GDM1 (cell line): ENCODE measurements at regions not wholly inside any gene's neighbourhood (a gene's known extent, or its start where the extent isn't known, plus 50 kb on each side); places are given as distances from the start of the nearest gene placed in this dataset.
A peak's percentile ranks its signal among the peaks of the same experiment; 100 is the strongest.

Experiments
- DNase-seq: peaks from one replicate; lab custom pipeline; 2025; lab: John Stamatoyannopoulos, UW

DNA sequence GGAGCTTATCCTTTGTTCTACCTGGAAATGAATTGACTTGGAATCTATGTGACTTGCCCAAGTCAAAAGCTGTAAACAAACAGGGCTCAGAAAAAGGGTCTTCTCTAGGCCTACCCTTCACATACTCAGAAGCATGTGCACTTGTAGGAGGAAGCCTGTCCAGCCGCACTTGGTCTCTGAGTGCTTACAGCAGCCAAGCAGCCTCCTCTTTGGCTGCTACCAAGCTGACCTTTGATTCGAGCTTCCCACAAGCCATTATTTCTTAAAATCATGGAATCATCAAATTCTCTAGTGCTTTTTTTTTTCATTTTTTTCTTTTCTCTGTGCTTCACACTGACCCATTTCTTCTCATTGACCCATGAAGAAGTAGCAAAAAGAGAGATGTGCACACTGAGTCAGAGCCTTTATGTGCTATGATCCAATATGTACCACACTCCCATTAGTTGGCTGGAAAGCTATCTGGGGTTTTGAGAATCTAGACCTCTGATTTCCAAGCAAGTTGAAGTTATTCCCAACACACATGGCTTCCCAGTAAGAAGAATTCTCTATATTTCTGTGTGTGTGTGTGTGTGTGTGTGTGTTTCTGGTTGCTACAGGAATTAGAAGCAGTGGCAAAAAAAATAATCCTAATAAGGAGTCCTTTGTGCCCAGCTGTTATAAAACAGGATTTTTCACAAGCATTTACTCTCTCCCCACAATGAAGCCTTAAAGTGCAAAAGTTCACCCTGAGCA lies 550.3 kb upstream of the TNP1 start:
- no peak for DNase-seq

DNA sequence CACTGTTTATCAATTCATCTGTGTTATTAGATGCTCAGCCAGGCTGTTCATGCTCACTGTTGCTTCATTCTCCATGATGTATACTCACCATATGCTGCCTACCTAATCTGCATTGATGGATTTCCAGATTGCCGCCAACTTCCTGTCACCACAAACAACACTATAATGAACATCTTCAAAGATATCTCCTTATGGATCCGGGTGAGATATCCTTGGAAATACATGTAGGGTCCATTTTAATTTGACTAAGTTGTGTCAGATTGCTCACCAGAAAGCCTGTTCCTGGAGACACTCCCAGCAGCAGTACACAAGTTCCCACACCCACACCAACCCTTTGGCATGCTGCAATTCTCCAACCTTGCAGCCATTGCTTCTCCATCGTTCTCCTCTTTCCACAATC lies 547.5 kb upstream of the TNP1 start:
- no peak for DNase-seq

DNA sequence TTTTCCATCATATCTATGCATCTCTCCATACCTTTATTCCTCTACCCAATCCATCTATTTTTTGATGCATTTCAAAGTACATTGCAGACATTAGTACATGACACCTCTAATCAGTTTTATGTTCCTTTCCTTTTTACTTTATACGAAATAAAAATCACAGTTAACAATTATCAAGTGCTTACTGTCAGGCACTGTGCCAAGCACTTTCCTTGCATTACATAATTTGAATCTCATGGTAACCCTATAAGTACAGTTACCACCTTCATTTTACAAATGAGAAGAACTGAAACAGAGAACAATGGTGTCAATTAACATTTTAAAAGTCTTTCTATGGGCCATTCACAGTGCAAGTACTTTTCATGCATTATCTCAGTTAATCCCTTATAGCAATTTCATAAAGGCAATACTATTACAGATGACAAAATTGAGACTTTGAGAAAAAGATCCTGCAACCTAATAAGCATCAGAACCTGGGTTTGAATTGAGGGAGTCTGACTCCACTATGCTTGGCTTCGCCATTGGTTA lies 544.4 kb upstream of the TNP1 start:
- no peak for DNase-seq

DNA sequence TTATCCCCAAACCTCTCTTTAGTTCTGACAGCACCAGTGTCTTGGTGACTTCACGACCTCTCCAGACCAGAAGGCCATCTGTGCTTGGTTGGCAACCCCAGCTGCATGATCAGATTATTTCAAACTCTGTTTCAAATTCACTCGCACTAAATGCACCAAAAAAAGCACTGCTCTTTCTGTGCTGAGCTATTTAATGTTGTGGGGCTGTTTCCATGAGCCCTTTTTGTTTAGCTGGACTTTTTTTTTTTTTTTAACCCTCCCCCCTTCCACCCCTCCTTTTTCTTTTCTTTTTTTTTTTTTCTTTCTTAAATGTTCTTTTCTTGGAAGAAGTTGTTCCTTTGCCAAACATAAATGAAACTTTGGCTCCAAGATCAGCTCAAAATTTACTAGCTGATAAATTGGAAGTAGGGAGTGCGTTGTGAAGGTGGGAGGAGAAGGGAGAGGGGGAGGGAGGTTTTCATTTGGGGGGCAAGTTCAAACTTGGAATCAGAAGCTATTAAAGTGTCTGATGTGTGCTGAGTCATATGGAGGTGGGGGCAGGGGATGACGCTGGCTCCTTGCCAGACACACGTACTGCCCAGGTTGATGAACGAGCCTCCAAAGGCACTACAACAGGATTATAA lies 543.0 kb upstream of the TNP1 start:
- no peak for DNase-seq

DNA sequence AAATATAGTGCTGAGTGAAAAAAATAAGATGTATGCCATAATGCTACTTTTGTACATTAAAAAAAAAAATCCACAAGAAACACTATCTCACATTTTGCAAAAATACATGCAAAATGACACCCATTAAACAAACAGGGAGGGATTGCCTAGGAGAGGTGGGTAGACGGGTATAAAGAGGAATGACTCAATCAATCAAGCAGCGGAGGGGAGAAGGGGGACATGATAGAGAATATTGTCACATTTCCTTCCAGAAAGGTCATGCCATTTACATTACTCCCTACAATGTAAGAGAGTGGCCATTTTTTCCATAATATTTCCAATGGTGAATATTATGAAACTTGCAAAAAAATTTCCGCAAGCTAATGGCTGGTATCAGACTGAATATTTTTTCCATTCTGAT lies 542.3 kb upstream of the TNP1 start:
- no peak for DNase-seq

DNA sequence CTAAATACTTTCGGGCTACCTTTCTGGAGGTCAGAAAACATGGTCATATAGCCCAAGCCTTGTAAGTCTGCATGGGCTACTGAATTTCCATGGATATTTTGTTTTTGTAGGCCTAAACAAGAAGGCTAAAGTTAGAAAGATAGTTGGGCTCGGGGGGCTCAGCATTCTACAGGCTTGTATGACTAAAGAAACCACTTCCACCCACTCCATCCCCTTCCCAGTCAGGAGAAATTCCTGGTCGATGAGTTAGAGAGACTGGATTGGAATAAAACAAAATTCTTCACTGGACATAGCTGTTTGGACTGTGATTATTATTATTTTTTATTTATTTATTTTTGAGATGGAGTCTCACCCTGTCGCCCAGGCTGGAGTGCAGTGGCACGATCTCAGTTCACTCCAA lies 539.4 kb upstream of the TNP1 start:
- DNase-seq: no peak

DNA sequence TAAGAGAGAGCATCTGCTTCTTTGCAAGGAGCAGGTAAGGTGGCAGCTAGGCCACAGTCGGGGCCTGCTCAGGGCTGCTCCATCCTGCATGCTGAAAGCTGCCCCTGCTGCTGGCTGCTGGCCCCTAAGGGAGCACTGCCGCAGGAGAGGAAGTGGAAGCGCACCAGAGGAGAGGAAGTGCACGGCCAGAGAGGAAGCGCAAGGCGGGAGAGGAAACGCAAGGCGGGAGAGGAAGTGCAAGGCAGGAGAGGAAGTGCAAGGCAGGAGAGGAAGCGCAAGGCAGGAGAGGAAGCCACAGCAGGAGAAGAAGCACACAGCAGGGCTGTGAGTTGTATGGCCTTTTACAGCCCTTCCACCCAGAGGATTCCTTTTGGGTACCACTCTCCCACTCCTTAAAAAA lies 539.0 kb upstream of the TNP1 start:
- DNase-seq: peak; percentile 6

DNA sequence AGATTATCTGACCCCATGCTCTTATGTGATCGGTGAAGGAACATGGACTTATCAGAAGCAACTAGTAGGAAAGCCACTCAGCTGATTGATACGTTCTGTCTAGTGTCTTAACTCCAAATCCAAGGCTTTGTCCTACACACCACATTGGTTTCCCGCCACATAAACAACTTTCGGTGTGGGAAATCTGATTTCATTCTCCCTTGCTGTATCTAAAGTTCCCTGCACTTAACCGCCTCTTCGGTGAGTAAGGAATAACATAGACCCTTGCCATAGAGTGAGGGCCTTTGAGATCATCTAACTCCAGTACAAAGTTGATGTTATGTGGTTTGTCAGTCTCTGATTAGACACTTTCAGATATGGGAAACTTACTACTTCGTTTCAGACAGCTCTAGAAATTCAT lies 538.2 kb upstream of the TNP1 start:
- DNase-seq: no peak

DNA sequence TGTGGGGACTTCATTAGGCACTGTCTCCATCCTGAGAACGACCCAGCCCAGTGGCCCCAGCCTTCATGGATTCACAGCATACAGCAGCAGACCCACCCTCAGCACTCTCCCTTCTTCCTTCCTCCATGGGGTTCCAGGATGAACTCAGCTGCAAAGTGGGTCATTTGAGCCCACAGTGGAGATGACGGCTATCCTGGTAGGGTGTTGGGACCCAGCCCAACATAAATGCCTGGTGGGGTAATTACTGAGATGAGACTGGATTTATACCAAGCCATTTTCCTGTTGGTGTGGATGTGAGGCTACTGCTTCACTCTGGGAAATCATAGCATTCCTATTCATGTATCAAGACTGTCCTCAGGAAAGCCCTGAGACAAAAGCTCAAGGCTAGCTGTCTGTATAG lies 536.7 kb upstream of the TNP1 start:
- DNase-seq: no peak

DNA sequence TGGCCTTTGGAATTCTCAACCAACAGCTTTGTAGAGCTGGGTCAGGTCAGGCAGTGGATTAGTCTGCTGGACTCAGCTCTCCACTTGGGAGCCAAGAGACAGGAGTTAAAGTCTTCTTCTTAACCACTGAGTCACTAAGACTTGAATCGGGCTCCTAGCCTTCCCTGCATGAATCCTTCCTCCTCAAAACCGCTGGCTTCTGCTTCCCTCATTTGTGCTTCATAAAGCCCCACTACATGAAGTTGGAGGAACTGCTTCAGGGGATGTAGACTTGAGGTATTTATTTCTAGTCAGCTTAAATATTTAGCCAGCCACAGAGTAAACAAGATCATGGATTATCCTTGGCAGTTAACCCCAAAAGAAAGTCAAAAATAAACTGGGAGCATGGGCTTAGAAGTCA lies 536.3 kb upstream of the TNP1 start:
- no peak for DNase-seq

DNA sequence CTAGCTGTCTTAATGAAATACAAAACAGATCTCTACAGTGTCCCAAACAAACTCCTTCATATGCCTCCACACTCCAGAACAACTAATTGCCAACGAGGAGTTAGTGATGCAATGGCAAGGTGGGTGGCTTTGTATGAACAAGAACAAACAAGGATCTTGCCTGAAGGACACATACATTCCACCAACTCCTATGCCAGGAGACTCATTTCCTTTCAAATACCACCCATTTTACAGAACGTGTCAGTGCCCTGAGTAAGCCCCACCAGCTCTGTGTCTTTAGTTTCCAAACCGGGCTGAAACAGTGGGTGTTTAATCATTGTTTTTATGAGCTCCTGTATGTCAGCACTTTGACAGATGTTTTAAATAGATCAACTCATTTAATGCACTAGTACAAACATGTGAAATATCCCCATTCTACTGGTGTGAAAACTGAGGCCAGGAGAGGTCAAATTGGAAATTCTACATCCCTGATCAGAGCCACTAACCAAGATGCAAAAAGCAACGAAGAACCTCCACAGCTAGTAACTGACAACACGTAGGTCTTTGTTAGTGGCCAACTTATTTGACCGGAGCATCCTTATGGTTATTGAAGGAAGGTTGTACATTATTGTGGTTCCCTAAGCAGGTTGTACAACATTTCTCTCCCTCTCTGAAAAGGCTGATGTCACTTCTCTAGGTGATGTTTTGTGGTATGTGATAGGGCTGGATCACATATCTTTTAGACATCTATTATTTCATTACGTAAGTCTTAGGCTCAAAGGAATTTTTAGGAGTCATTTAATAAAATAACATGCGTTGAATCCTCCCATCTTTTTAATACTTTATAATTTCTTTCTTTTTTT lies 534.9 kb upstream of the TNP1 start:
- DNase-seq: no peak

DNA sequence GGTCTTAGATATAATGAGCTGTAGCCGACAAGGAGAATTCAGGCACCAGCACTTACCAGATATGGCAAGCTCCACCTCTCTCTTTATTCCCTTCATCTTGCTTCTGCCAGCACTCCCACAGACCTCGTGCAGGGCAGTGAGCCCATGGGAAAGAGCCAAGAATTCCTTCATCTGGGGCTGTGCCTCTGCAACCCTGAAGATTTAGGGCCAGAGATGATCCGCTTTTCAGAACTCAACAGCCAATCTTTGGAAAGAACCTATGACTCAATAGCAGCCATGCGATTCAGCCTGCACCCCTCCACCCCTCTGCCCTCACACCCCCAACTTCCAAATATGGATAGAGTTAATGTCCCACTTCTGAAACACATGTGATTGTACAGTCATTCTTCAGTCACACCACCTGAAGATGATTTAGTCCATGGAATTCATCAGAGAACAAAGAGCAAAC lies 533.7 kb upstream of the TNP1 start:
- DNase-seq: no peak

DNA sequence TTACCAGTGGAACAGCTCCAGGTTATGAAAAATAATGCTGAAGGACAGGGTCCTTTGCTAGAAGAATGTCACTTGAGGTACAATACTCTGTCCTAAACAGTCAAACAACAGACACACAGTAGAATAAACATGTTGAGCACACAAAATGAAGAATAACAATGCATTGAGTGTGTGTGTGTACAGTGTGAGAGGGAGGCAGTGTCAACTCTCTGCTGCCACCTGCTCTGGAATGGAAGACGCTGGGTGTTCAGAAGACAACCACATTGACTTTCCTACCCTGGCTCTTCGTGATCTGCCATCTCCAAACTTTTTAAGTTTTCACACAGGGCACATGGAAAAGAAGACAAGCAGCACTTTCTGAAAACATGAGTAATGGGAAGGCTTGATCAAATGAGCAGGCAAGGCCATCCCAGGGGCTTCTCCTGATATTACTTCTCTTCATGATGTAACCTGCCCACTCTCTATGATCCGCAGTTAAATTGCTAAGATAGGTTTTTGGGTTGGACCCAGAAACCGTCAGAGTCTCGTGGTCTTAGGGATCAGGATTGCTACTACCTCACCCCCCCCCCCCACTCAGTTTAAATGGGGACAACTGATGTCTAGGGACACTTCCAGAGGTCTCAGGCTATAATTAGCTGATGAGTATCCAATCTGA lies 533.2 kb upstream of the TNP1 start:
- DNase-seq: no peak

DNA sequence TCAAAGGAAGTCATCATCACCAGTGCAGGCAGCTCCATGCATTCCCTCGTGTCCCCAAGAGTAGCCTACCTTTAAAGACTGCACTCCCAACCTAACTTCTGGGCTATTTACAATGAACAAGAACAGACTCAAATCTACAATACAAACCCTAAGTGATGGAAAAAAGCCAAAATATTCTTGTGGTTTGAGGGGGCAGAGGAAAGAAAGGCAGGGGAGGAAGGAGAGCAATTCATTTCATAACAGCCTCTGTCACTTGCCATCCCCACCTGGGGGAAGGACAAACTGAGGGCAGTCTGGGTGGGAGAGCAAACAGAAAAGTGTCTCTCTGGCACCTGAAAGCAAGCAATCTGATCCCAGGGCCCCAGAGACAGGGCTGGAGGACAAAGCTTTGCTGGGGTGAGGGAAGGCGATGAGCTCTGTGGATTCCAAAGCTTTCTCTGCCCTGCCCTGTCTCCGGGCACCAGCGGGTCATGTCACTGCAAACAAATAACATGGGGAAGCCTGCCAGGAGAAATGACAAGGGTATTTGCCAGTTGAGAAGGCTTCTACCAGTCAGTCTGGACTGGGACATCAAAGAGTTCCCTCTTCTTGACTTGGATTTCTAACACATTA lies 528.0 kb upstream of the TNP1 start:
- no peak for DNase-seq

DNA sequence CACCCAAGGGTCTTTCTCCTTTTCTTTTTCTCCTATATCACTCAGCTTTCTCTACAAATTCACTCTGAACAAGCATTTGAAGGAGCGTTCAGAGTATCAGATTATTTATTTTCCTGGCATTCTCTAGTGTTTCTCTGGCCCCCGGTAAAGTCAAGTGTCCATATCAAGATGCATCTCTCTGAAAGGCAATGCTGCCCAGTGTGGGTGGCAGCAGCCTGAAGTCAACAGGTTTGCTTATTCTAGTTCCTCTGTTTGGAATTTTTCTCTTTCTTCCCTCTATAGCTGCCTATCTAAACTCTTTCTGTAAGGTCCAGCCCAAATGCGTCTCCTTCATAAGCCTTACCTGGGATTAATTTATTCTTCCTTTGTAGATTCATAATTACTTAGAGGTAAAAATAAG lies 526.2 kb upstream of the TNP1 start:
- no peak for DNase-seq

DNA sequence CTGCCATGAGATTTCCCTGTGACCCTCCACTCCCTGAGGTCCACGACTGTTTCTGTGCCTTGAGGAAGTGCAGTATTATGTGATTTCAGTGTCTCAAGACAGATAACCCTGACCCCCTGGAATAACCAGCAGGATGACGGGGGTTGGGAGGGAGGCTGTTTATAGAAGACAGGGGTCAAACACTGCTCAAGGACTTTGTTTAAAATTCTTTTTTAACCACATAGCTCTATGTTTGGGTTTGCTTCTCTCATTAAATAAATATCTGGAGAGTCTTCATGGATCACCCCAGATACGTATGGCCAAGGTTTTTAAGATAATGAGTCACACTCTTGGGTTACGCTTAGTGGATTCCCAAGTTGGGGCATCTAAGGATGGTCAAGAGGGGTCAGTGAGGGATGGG lies 523.8 kb upstream of the TNP1 start:
- DNase-seq: no peak

DNA sequence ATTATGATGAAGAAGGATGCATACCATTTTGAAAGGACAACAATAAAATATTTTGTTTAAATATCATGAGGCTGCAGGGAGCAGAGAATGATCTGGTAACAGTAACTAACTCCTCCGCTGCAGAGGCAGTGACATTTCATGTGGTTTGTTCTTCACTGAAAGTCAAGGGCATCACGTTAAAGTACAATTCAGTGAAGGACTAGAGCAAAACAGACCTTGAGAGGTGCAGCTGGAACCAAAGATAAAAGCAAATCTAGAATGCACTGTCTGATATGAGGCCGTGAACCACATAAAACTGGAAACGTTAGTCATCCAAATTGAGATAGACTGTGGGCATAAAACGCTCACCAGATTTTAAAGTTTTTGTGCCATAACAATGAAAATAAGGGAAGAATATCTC lies 522.9 kb upstream of the TNP1 start:
- DNase-seq: no peak

DNA sequence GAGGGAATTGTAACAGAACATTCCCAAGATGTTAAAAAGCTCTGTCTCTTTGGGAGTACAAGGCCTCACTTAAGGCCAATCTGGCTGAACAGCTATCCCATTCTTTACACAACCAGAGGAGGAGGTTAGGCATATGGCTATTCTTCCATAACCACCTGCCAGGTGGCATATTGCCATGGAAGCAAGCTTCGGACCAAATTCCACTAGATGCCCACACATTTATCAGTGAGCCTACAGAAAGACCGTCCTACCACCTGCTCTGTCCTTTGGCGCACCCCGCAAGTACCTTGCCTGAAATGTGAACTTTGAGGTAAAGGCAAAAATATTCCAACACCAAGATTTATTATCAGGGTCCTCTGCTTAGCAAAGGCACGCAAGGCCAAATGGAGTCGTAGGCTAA lies 519.9 kb upstream of the TNP1 start:
- no peak for DNase-seq

DNA sequence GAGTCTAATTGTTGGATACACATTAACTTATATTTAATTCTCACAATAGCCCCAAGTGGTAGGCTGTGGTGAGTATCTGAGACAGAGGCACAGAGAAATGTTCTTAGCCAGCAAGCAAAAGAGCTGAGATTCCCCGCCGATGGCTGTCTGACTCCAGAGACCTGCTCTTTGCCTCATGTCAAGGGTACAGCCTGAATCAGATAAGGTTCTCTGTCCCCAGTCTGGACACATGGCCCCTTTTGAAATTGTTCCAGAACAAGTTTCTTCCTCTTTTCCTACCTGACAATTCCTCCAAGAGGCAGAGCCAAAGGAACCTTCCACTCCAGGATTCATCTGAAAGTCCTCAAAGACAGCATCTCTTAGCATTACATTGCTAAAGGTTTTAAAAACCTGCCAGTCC lies 512.9 kb upstream of the TNP1 start:
- DNase-seq: no peak

DNA sequence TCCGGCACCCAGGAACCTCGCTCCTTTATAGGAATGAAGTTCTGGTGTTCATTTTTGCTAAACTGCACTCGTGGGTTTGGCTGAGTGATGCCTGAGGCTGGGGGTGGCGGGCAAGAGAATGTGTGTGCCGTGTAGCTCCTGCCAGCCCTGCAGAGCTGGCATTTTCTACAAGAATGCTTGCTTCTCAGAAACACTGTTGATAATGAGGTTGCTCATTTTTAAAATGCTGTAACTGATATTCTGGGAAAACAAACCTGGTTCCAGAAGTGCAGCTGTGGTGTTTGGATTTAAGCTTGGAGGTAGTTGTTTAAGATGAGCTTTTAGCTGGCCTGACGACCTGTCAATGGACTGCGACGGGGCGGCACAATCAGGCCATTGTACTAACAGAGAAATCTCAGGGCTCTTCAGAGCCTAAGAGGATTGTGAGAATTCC lies 511.9 kb upstream of the TNP1 start:
- no peak for DNase-seq

DNA sequence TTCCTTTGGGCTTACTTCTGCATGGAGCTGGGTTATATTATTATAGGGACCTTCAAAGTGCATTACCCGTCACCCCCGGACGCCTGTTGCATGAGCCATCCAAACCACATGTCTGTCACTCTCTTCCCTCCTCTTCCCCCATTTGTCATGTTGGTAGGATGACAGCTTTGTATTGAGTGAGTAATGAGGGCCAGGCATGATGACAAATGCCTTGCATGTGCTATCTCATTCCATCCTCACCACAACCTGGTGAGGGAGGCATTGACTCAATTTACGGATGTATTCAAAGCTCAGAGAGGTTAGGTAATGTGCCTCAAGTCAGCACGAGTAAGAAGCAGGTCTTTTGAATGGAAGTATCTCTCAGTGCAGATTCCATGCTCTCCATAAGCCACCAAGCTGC lies 510.5 kb upstream of the TNP1 start:
- DNase-seq: no peak

DNA sequence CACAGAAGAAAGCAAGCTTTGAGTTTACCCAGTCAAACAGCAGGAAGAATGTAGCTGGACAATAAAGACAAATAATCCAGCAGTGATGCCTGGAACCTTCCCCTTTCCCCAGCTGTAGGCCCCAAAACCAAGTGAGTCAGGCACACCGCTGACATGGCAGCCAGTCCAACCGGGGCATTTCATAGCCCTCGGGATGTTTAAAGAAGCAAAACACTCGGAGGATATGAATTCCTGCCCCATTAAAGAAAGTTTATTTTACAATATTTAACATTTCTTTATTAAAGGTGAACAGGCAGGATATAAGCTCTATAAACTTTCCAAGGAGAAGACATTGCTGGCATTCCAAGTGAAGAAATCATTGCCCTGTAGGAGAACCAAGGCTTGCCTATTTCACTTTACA lies 507.6 kb upstream of the TNP1 start:
- no peak for DNase-seq
